GM18951 (cell line): ENCODE measurements at regions not wholly inside any gene's neighbourhood (a gene's known extent, or its start where the extent isn't known, plus 50 kb on each side); places are given as distances from the start of the nearest gene placed in this dataset.

Experiments used
- POLR2A ChIP-seq: IDR thresholded peaks from 4 replicates; pipeline ENCODE4 v1.6.1; 2011; ENCODE audit warnings: mild to moderate bottlenecking; ENCODE audit not compliant: insufficient read length, insufficient read depth; ENCODE audit errors: extremely low read depth
- in situ Hi-C: fragments of 300-500 bp; cut with MboI; formaldehyde crosslinking; loops from one replicate; pipeline ENCODE4 v1.12.0; 2022; ENCODE audit warnings: low sequenced_read_pairs, mixed read lengths, inconsistent platforms; ENCODE audit not compliant: unreplicated experiment

GRCh38 chr5:175195698-175196656 lies 248.0 kb downstream of the DRD1 start:
- TF ChIP-seq POLR2A: no peak
- in situ Hi-C loops: no loop called here

DNA sequence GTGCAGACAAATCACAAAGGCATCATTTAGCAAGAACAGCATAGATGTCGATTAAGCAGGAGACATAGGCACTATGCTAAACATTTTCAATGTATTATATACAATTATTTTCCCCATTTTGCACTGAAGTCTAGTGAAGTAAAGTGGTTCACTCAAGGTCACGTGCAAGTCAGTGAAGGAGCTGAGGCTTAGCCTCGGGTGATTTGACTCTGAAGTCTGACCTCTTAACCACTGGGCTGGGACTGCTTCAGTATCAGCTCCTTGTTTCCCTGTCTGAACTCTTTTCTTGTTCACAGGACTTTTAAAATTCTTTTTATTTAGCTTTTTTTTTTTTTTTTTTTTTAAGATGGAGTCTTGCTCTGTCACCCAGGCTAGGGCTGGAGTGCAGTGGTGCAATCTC lies 262.7 kb downstream of the DRD1 start:
- TF ChIP-seq POLR2A: no peak
- in situ Hi-C loops: no loop called here

DNA sequence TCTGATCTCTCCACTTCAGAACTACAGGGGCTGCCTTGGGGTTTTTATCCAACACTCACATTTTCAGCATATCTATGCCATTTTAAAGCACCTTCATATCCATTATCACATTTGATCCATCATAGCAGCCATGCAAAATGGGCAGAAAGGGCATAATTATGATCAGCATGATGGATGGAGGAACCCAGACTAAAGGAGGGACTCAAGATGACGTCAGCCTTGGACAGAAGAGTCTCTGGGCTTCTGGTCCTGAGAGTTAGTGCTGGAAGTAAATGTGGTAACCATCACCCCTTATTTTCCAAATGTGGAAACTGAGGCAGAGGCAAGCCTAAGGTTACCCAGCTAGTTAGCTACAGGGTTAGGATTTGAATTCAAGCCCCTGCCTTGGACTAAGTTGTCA lies 273.1 kb downstream of the DRD1 start:
- in situ Hi-C loops: no loop called here
- TF ChIP-seq POLR2A: no peak

GRCh38 chr5:175168882-175169507 lies 275.0 kb downstream of the DRD1 start:
- no peak for TF ChIP-seq POLR2A
- in situ Hi-C loops: no loop called here

GRCh38 chr5:175166026-175166425 lies 278.0 kb downstream of the DRD1 start:
- no peak for TF ChIP-seq POLR2A
- in situ Hi-C loops: no loop called here

DNA sequence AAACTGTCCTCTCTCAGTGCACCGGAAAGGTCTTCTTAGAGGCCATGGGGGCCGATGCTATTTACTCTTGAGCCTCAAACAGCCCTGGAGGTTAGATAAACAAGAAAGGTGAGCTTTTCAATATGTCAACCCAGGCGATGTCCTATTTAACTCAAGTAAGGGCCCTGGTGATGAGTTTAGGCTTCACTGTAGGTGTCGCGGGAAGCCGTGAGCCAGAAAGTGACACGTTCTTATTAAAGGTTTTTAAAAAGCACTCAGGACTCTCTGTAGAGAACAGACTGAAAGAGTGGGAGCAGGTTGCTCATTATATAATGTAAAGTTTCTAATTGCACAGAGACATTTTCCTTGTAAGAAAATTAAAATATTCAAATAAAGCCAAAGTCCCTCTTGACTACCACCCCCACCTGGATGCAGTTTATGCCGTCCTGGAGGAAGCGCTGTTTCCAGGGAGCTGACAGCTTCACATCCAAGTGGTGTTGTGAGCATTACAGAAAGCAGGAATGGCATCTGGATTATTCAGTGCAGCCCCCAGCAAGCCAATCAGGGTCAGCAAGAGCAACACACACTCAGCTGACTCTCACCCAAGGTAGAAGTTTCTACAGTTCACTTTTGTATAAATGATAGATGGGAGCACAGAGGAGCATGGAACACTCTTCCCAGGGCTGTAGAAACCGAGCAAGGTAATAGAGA lies 280.3 kb downstream of the DRD1 start:
- in situ Hi-C loops: no loop called here
- TF ChIP-seq POLR2A: no peak

DNA sequence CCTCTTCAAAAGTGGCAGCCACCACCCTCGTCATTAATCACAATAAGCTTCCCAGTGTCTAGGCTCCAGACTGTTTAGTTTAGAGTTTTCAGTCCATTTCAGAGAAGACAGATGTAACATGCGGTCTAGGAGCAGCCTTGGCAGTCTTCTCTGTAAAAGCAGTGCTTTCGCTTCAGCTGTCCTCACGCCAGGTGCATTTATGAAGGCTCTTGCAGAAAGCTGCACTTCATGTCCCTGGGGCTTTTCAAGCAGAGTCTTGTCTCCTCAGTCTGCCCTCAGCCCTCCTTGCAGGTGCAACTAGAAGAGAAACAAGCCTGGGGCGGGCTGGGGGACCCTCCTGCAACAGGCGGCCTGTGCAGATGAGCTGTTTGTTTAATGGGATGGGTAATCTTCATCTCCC lies 281.9 kb downstream of the DRD1 start:
- no peak for TF ChIP-seq POLR2A
- in situ Hi-C loops: no loop called here

GRCh38 chr5:175159956-175160355 lies 284.0 kb downstream of the DRD1 start:
- no peak for TF ChIP-seq POLR2A
- in situ Hi-C loops: no loop called here

DNA sequence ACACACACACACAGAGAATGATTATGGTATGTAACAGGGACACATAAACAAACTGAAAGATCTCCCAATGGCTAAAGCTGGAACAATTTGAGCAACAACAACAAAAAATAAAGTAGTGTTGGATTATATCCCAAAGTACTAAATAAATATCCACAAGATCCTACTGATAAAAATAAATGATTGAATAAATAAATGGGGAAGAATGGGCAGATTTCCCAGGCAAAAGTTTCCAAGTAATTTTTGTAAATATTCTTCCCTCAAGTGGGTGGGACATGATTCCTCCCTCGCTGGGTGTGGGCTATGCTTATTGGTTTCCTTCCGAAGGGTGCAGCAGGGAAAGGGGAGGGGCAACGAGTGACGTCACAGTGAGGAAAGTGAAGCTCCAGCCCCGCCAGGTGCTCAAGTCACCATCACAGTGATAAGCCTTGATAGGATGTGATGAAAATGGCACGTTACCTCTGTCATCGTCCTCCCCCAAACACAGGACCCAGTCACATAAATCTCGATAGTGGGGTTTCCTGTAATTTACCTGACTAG lies 295.3 kb downstream of the DRD1 start:
- TF ChIP-seq POLR2A: no peak
- in situ Hi-C loops: no loop called here

DNA sequence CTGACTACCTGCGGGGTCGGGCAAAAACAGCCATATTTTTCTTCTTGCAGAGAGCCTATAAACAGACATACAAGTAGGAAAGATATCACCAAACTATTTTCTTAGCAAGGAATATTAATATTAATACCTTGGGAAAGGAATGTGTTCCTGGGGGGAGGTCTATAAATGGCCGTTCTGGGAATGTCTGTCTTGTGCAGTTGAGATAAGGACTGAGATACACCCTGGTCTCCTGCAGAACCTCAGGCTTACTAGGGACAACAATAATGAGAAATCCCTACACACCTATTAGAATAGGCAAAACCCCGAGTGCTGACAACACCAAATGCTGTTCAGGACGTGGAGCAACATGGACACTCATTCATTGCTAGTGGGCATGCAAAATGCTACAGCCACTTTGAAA lies 297.2 kb downstream of the DRD1 start:
- no peak for TF ChIP-seq POLR2A

GRCh38 chr5:175141421-175141820 lies 302.6 kb downstream of the DRD1 start:
- in situ Hi-C loops: no loop called here
- TF ChIP-seq POLR2A: no peak

More for the DNA sequence above, 297.2 kb downstream of the DRD1 start:
- in situ Hi-C loops: no loop called here

- in situ Hi-C loops: no loop called here
- TF ChIP-seq POLR2A: no peak
Measured at GRCh38 chr5:175133185-175133584, 310.8 kb downstream of the DRD1 start.

GRCh38 chr5:175131432-175131831 lies 312.6 kb downstream of the DRD1 start:
- TF ChIP-seq POLR2A: no peak
- in situ Hi-C loops: no loop called here
